OCI-LY1 (cell line): ENCODE measurements at regions not wholly inside any gene's neighbourhood (a gene's known extent, or its start where the extent isn't known, plus 50 kb on each side); places are given as distances from the start of the nearest gene placed in this dataset.

Experiments used
- EZH2 ChIP-seq: fragments of 200-600 bp; sonication (generic), shearing (Covaris generic); IDR thresholded peaks from 2 replicates; pipeline ENCODE4 v1.8.0; 2017; ENCODE audit warnings: borderline replicate concordance, mixed run types, mild to moderate bottlenecking, antibody characterized with exemption, low read length, moderate library complexity, mixed read lengths
- TF ChIP-seq, protein P1 (sequence below): fragments of 200-600 bp; sonication (generic), shearing (Covaris generic); IDR thresholded peaks from 2 replicates; pipeline ENCODE4 v1.5.1; 2017; ENCODE audit warnings: mild to moderate bottlenecking, antibody characterized with exemption, low read length, moderate library complexity, mixed read lengths

DNA sequence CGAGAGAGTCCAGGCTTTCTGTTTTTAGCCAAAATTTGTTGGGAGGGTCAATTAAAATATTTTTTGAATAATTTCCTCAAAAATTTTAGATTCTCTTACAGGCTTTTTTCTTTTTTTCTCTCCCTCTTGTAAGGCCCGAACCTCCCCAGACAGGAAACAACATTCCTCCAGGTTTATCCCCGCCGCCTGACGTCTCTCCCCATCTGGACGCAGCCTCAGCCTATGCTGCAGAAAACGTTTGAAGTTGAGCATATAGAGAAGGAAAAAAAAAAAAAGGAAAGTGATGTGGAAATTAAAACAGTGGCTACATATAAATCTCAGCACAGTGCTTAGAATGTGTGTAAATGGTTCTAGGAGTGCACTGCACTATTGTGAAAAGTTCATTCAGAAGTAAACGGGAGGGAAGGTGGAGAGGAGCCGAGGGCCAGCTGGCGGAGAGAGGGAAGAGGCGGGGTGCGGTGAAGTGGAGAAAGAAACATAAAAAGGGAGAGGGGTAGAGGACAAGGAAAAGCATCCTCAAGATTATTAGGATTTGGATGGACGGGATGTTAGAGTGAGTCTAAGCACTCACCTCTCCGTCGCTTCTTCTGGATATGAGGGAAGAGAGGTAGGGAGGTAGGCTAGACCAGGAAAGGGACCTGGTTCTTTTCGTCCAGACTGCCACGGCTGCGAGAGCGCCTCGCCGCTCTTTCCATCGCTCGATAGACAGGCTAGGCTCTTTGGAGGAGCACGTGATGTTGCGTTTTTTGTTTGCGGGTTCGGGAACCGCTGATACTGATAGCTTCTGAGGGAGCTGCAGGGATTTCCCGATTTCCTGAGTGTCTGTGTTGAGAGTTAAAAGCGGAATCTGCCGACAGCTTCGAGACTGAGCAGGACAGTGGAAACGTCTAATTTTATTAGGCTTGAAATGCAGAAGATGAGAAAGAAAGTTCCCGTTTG, 98.7 kb downstream of the TRIM27 start:
- TF ChIP-seq, protein P1, sequence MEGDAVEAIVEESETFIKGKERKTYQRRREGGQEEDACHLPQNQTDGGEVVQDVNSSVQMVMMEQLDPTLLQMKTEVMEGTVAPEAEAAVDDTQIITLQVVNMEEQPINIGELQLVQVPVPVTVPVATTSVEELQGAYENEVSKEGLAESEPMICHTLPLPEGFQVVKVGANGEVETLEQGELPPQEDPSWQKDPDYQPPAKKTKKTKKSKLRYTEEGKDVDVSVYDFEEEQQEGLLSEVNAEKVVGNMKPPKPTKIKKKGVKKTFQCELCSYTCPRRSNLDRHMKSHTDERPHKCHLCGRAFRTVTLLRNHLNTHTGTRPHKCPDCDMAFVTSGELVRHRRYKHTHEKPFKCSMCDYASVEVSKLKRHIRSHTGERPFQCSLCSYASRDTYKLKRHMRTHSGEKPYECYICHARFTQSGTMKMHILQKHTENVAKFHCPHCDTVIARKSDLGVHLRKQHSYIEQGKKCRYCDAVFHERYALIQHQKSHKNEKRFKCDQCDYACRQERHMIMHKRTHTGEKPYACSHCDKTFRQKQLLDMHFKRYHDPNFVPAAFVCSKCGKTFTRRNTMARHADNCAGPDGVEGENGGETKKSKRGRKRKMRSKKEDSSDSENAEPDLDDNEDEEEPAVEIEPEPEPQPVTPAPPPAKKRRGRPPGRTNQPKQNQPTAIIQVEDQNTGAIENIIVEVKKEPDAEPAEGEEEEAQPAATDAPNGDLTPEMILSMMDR: no peak
- no peak for TF ChIP-seq EZH2
